HEK293 (cell line): ENCODE measurements at regions not wholly inside any gene's neighbourhood (a gene's known extent, or its start where the extent isn't known, plus 50 kb on each side); places are given as distances from the start of the nearest gene placed in this dataset.

Experiments used
- CTCF ChIA-PET: fragments of 350-600 bp; formaldehyde crosslinking; extraction: SDS; loops from one replicate; lab custom pipeline; 2021; ENCODE audit warnings: antibody characterized with exemption; lab: Yijun Ruan, JAX
- POLR2A ChIA-PET: fragments of 300-600 bp; formaldehyde crosslinking; extraction: SDS; loops from one replicate; lab custom pipeline; 2020; ENCODE audit warnings: antibody characterized with exemption, inconsistent platforms; lab: Yijun Ruan, JAX
- H3K27ac ChIP-seq: fragments of 200-500 bp; sonication (Bioruptor generic); 2 replicates; pipeline ENCODE4 v1.5.1; 2014; ENCODE audit warnings: low read depth, low read length, control low read depth, inconsistent platforms; ENCODE audit errors: extremely low read depth
- H3K36me3 ChIP-seq, 2 experiments: fragments of 200-500 bp in 1 of 2; sonication (Bioruptor generic) in 1 of 2; 1 replicate in 1 of 2; 2 replicates in 1 of 2; pipeline ENCODE4 v1.5.1; 2014 to 2017; ENCODE audit warnings: inconsistent platforms in 2 of 2, low read length in 2 of 2; ENCODE audit not compliant: control insufficient read depth in 2 of 2, insufficient read depth in 1 of 2
- H3K4me1 ChIP-seq: fragments of 200-500 bp; sonication (Bioruptor generic); 2 replicates; pipeline ENCODE4 v1.5.1; 2014; ENCODE audit warnings: mild to moderate bottlenecking, low read length, inconsistent platforms; ENCODE audit not compliant: control insufficient read depth, insufficient read depth
- H3K4me3 ChIP-seq: 2 replicates; pipeline ENCODE4 v1.5.1; 2011; ENCODE audit warnings: low read depth, mild to moderate bottlenecking, control low read depth, low read length, moderate library complexity
- H3K9me3 ChIP-seq: fragments of 200-500 bp; sonication (Bioruptor generic); 2 replicates; pipeline ENCODE4 v1.5.1; 2014; ENCODE audit warnings: low read depth, low read length, inconsistent platforms; ENCODE audit not compliant: control insufficient read depth, insufficient read depth
- CTCF ChIP-seq: fragments of 450-650 bp; formaldehyde crosslinking; IDR thresholded peaks from 2 replicates; pipeline ENCODE4 v1.5.1; 2016; ENCODE audit warnings: missing biosample characterization, missing genetic modification characterization
- ELK4 ChIP-seq: IDR thresholded peaks from 2 replicates; pipeline ENCODE4 v1.6.1; 2011; ENCODE audit warnings: mild to moderate bottlenecking, low read depth, low read length, borderline replicate concordance
- FEZF1 ChIP-seq: fragments of 450-650 bp; formaldehyde crosslinking; IDR thresholded peaks from 2 replicates; pipeline ENCODE4 v1.5.1; 2016; ENCODE audit warnings: missing biosample characterization, missing genetic modification characterization
- MZF1 ChIP-seq: fragments of 450-650 bp; formaldehyde crosslinking; IDR thresholded peaks from 2 replicates; pipeline ENCODE4 v1.5.1; 2017; ENCODE audit warnings: missing biosample characterization, missing genetic modification characterization, borderline replicate concordance
- ZBTB10 ChIP-seq: fragments of 450-650 bp; formaldehyde crosslinking; IDR thresholded peaks from 2 replicates; pipeline ENCODE4 v1.5.1; 2016; ENCODE audit warnings: missing biosample characterization, missing genetic modification characterization
- ZNF133 ChIP-seq: fragments of 450-650 bp; formaldehyde crosslinking; IDR thresholded peaks from 2 replicates; pipeline ENCODE4 v1.5.1; 2016; ENCODE audit warnings: missing biosample characterization, missing genetic modification characterization
- ZNF140 ChIP-seq: fragments of 450-650 bp; formaldehyde crosslinking; IDR thresholded peaks from 2 replicates; pipeline ENCODE4 v1.5.1; 2016; ENCODE audit warnings: missing biosample characterization, missing genetic modification characterization
- ZNF175 ChIP-seq: fragments of 450-650 bp; formaldehyde crosslinking; IDR thresholded peaks from 2 replicates; pipeline ENCODE4 v1.5.1; 2016; ENCODE audit warnings: missing biosample characterization, missing genetic modification characterization
- ZNF423 ChIP-seq: fragments of 450-650 bp; formaldehyde crosslinking; IDR thresholded peaks from 2 replicates; pipeline ENCODE4 v1.5.1; 2016; ENCODE audit warnings: missing biosample characterization, missing genetic modification characterization
- ZNF501 ChIP-seq: fragments of 450-650 bp; formaldehyde crosslinking; IDR thresholded peaks from 2 replicates; pipeline ENCODE4 v1.5.1; 2016; ENCODE audit warnings: missing biosample characterization, missing genetic modification characterization
- ZNF514 ChIP-seq: fragments of 450-650 bp; formaldehyde crosslinking; IDR thresholded peaks from 2 replicates; pipeline ENCODE4 v1.5.1; 2016; ENCODE audit warnings: missing biosample characterization, missing genetic modification characterization
- ZNF704 ChIP-seq: fragments of 450-650 bp; formaldehyde crosslinking; IDR thresholded peaks from 2 replicates; pipeline ENCODE4 v1.5.1; 2016; ENCODE audit warnings: missing biosample characterization, missing genetic modification characterization
- ZNF791 ChIP-seq: fragments of 450-650 bp; formaldehyde crosslinking; IDR thresholded peaks from 2 replicates; pipeline ENCODE4 v1.5.1; 2016; ENCODE audit warnings: missing biosample characterization, missing genetic modification characterization
- ZNF792 ChIP-seq: fragments of 450-650 bp; formaldehyde crosslinking; IDR thresholded peaks from 2 replicates; pipeline ENCODE4 v1.5.1; 2016; ENCODE audit warnings: missing biosample characterization, missing genetic modification characterization
- ZSCAN23 ChIP-seq: fragments of 450-650 bp; formaldehyde crosslinking; IDR thresholded peaks from 2 replicates; pipeline ENCODE4 v1.5.1; 2016; ENCODE audit warnings: missing biosample characterization, missing genetic modification characterization

GRCh38 chr1:172938681-172939080, 112.1 kb downstream of the TNFSF18 start (continued):
- TF ChIP-seq ZBTB10 (tag by site-specific recombination) = no peak
- TF ChIP-seq ZNF423 (tag by site-specific recombination) = no peak
- TF ChIP-seq FEZF1 (tag by site-specific recombination) = no peak
- TF ChIP-seq ZNF704 (tag by site-specific recombination) = no peak
- TF ChIP-seq, all 188 proteins: peak for 0

GRCh38 chr1:172939475-172939874, 111.3 kb downstream of the TNFSF18 start:
- no peak overlapping the region for H3K27ac ChIP-seq

GRCh38 chr1:172940174-172940855, 110.4 kb downstream of the TNFSF18 start:
- no peaks in the 10 kb centered on the region for H3K9me3 ChIP-seq
- H3K27ac ChIP-seq = no peak overlapping the region
- POLR2A ChIA-PET = no interaction called here
- CTCF ChIA-PET = interaction anchor here (0.7 to 0.8 kb wide), 3 partner anchors 200 to 492 kb away, joined by 3 to 4 read pairs (median 4); no protein-coding TSS in a partner anchor
- H3K4me1 ChIP-seq = no peaks in the 10 kb centered on the region
- no peaks in the 10 kb centered on the region for H3K36me3 ChIP-seq
- TF ChIP-seq ZNF140 (tag by site-specific recombination) = no peak
- TF ChIP-seq ZSCAN23 = no peak
- no peak for TF ChIP-seq ZNF501 (tag by site-specific recombination)
- no peak for TF ChIP-seq CTCF (tag by site-specific recombination)
- TF ChIP-seq ZNF133 (tag by site-specific recombination) = no peak
- TF ChIP-seq MZF1 (tag by site-specific recombination) = no peak
- H3K4me3 ChIP-seq = no peak overlapping the region

More at GRCh38 chr1:172939475-172939874, 111.3 kb downstream of the TNFSF18 start:
- Histone ChIP-seq H3K4me1 (no peaks in the 10 kb centered on the region), H3K9me3 (no peaks in the 10 kb centered on the region), H3K4me3 (no peak overlapping the region), H3K36me3 (no peaks in the 10 kb centered on the region)
- no peak for TF ChIP-seq ZNF791 (tag by site-specific recombination)
- ChIA-PET CTCF (interaction anchor here (0.8 kb wide), 1 partner anchor 493 kb away, joined by 3 read pairs; no protein-coding TSS in a partner anchor), POLR2A (no interaction called here)

GRCh38 chr1:172941471-172941870, 109.3 kb downstream of the TNFSF18 start:
- TF ChIP-seq ZNF514 (tag by site-specific recombination) = no peak
- no peak for TF ChIP-seq ZNF175 (tag by site-specific recombination)
- TF ChIP-seq ELK4 = no peak
- TF ChIP-seq MZF1 (tag by site-specific recombination) = no peak
- no peak for TF ChIP-seq ZNF792 (tag by site-specific recombination)
- TF ChIP-seq, all 188 proteins: peak for 0
- CTCF ChIA-PET = no interaction called here
- Histone ChIP-seq H3K9me3 (no peaks in the 10 kb centered on the region), H3K27ac (no peak overlapping the region), H3K4me1 (no peaks in the 10 kb centered on the region), H3K4me3 (no peak overlapping the region), H3K36me3 (no peaks in the 10 kb centered on the region)
- POLR2A ChIA-PET = no interaction called here
